B cell (primary cell): ENCODE measurements at regions not wholly inside any gene's neighbourhood (a gene's known extent, or its start where the extent isn't known, plus 50 kb on each side); places are given as distances from the start of the nearest gene placed in this dataset.

ENCODE experiments used
- CTCF ChIP-seq: fragments of 200-600 bp; IDR thresholded peaks from one replicate; pipeline ENCODE4 v1.8.0; 2022; ENCODE audit warnings: antibody characterized with exemption, mild to moderate bottlenecking
- EZH2 ChIP-seq: IDR thresholded peaks from 2 replicates; pipeline ENCODE4 v1.6.1; 2012; ENCODE audit warnings: borderline replicate concordance, low read depth, mild to moderate bottlenecking, moderate library complexity, low read length; ENCODE audit not compliant: insufficient read depth, poor library complexity, severe bottlenecking

- TF ChIP-seq CTCF (no peak), EZH2 (no peak)
These were observed 102.8 kb upstream of the SALL3 start for GRCh38 chr18:78876868-78877267.
